ENCODE measurements at regions not wholly inside any gene's neighbourhood (a gene's known extent, or its start where the extent isn't known, plus 50 kb on each side); places are given as distances from the start of the nearest gene placed in this dataset.

DNA sequence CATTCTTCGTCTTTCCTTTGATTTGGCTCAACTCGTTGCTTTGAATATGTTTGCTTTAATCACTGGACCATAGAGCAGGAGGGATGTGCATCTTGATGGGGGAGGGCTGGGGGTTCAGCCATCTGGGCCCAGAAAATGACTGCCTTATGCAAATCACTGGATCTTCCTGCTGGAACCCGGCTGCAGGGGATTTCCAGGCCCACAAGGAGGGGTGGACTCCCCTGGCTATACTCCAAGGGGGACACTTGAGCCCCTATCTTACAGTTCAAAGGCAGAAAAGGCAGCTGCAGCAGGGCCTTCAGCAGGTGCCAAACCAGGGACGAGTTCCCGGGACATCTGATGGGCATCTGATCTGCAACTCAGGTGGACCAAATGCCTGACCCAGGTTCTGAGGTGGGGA lies 122.5 kb downstream of the DICER1 start:
- no peak for DNase-seq (ENCODE audit: low spot score)

DNA sequence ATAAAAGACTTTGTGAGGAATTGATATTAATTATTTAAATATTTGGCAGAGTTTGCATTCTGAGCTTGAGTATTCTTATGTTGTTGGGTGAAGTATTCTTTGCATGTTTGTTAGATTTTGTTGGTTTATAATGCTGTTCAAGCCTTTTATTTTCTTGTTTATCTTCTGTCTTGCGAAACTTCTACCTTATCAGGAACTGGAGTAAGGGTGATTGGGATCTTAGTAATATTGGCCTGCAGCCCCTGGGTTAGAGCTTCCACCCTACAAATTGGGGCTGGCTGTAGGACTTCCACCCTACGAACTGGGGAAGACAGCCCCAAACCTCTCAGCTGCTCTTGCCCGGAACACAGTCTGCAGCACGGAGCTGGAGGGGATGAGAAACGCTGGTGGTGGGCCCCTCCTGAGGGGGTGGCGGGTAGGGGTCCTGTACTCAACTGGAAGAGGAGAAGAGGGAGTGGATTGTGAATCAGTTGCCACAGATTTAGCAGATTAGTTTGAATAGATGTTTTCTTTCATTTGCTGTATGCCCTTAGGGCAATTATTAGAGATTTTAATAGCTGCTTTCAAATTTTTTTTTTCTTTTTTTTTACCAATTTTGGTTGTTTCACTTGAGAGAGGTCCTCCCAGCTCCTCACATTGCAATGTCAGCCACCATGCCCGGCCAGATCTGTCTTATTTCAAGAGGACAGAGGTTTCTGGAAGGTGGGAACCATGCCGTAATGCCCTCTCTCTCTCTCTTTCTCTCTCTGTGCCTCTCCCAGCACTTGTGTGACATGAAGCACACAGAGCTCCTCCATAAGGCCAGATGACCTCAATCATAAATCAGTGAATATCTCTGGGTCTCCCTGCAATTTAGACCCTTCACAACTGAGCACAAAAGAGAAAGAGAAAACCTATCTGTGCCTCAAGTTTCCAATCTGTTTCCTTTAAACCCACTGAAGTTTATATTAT lies 123.4 kb downstream of the DICER1 start:
- DNase-seq (ENCODE audit: low spot score), result no peak

DNA sequence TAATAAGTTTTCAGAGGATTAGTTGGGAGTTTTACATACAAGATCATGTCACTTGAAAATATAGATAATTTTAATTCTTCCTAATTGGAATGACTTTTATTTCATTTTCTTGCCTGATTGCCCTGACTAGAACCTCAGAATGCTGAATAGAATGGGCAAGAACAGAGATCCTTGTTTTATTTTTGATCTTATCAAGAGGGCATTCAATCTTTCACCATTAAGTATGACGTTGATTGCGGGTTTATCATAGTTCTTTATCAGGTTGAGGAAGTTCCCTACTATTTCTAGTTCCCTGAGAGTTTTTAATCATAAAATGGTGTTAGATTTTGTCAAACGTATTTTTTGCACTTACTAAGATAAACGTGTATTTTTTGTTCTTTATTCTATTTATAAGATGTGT lies 124.3 kb downstream of the DICER1 start:
- DNase-seq (ENCODE audit: low spot score), result no peak

DNA sequence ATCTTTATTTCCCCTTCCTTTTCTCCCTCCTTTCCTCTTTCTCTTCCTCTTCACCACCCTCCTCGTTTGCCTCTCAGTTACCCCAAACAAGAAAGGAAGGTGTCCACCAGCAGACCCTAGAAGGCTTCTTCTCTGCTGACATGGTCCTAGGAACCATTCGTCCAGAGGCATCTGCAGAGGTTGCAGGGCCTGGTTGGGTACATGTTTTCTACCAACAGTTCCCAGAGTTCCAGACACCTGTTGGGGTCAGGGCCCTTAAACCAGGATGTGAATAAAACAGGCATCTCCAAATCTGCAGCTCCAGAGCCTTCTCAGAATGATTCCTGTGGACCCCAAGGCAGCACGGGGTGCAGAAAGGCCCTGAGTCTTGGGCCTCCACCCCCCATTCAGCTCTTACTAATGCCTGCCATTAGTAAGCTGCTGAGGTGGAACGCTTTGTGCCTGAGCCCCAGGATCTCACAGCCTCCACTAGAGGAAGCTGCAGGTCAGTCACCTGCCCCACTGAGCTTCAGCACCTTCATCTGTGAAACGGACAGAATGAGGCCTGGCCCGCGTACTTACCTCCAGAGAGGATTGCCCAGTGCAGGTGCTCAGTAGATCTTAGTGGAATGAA lies 130.4 kb downstream of the DICER1 start:
- DNase-seq (ENCODE audit: low spot score), result no peak

DNA sequence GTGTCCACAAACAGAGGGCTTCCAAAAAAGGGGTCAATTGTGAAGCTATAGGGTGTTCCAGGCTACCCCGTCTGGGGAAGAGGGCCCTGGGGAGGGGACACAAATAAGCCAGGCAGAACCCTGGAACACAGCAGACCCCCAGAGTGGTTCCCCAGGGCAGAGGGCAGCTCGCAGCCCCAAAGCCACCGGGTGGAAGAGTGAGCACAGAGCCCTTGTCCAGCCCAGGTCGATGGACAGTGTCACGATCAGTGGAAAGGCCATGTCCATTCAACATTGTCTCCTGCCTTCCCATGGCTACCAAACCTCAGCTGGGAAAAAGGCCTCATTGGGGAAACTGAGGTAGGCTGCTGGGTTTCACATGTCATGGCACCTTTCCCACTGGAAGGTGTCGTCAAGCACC lies 131.4 kb downstream of the DICER1 start:
- DNase-seq (ENCODE audit: low spot score), result no peak

DNA sequence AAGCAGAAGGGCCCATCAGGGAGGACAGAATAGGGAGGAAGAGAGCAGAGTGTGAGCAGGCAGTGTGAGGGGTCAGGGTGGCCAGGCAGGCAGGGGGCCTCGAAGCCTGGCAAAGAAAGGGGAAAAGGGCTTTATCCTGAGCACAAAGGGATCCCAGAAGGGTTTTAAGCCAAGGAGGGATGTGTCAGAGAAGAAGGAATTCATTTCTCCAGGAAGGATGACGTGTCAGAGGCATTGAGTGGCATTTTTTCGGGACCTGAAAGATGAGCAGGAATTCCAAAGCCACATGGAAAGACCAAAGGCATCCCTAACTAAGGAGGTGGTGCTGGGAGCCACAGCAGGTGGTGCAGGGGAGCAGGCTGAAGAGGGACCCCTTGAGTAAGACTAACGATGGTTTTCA lies 132.1 kb downstream of the DICER1 start:
- no peak for DNase-seq (ENCODE audit: low spot score)

DNA sequence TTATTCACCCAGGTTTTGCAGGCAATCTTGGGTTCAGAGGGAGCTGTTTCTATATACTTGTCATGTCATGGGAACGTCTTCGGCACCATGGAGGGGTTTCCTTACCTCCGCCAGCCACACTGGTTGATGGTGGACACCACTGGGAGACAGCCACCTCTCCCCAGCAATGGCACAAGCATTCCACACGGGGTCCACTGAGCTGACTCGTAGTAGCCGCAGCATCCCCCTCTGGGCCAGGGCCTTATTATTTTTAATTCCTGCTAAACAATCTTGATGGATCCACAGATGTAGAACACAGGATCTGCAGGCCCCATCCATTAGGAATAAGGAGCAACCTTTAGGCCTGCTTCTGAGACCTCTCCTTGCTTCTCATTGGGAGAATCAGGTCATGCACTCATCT lies 132.9 kb downstream of the DICER1 start:
- DNase-seq (ENCODE audit: low spot score), result no peak

DNA sequence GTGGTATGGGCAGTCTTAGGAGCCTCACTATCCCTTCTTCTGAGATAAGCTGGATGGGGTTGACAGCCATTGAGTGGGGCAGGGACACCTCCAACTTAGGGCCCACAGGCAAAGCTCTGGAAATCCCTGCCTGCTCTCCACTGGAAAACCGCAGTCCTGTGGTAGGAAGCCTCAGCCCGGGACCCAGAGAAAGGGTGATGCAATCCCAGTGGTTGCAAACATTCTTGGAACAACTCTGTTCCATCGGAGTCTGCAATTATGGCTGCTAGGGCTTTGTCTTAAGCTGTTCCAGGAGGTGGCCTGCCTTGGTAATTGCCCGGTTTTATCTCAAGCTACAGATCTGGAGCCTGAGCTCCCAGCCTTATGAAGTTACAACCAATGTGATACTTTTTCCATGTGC lies 133.4 kb downstream of the DICER1 start:
- DNase-seq (ENCODE audit: low spot score), result peak; percentile 21

DNA sequence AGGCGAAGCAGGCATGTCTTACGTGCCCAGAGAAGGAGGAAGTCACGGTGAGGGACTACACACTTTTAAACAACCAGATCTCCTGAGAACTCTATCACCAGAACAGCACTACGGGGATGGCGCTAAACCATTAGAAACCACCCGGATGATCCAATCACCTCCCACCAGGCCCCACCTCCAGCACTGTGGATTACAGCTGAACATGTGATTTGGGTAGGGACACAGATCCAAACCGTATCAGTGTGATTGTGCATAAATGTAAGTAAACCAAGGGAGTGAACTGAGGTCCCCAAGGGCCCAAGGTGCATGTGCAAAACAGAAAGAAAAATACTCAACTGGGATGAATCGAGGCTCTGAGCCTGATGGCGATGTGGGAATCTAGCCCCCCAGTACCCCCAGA lies 134.2 kb downstream of the DICER1 start:
- no peak for DNase-seq (ENCODE audit: low spot score)

DNA sequence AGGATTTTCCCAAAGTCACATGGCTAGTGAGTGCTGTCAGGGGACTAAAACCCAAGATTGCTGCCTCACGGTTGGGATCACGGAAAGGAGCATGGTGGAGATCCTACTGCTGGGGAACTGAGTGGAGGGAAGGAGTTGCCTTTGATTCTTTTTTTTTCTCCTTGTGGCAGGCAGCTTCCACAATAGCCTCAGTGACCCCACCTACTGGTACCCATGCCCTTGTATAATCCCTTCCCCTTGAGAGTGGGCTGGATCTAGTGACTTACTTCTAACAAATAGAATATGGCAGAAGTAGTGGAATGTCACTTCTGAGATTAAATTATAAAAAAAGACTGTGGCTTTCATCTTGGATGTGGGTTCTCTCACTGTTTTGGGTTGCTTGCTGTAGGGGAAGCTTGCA lies 135.7 kb downstream of the DICER1 start:
- no peak for DNase-seq (ENCODE audit: low spot score)

DNA sequence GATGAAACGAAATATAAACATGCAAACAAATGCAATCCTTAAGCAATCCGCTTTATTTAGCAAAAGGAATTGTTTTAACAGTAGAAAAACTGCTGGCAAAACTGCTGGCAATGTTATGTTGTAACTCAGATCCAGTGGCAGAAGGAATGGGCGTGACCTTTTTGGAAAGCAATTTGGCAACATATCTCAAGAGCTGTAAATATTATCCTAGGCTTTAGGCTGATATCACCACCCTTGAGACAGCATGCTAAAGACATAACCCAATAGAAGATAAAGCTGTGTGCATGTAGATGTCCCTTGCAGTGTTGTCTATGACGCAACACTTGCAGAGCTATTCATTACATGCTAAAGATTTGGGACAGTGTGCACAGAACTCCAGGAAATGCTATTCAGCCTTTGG lies 138.5 kb downstream of the DICER1 start:
- DNase-seq (ENCODE audit: low spot score), result peak; percentile 85

DNA sequence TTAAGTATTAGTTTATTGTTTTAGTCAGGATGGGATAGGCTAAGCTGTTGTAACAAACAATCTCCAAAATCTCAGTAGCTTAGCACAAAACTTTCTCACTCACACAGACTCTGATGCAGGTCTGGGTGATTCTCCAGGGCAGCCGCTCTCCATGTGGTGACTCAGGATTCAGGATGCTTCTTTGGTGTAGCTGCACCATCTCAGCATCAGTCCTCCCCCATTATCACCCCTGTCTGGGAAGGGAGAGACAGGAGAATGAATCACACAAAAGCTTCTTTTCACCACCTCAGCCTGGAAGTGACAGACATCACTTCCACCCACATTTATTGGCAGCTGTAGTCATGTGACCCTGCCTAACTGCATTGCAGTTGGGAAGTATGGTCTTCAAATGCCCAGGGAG lies 142.3 kb downstream of the DICER1 start:
- no peak for DNase-seq (ENCODE audit: low spot score)

DNA sequence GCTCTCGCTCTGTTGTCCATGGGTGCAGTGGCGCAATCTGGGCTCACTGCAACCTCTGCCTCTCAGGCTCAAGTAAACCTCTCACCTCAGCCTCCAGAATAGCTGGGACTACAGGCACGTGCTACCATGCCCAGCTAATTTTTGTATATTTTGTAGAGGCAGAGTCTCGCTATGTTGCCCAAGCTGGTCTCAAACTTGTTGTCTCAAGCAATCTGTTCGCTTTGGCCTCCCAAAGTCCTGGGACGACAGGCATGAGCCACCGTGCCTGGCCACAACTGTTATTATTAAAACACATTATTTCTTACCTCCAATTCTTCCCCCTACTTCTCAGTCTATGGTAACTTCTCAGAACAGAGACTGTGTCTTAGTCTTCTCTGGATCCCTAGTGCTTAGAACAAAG lies 143.3 kb downstream of the DICER1 start:
- DNase-seq (ENCODE audit: low spot score), result no peak

DNA sequence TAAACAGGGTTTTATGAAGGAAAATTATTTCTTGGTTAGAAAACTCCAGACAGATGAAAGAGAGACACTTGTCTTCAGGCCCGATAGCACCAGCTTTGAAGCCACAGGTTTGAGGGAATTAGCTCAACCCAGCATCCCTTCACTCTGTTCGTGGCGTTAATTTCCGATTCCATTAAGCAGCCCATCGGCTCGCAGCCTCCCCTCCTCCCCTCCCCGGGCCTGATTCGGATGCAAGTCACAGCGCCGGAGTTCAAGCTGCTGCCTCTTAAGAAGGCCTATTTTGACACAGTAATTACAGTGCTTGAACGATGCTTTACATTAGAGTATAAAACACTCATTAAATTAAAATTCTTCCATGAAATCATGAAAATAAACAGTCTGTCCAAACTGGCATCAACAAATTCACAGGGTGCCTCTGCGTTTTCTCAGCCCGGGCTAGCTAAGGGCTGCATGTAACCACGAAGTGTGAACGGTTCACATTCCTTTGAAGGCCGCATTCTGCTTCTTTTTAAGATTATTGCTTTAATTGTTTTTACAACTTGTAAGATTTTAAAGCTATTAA lies 145.8 kb downstream of the DICER1 start:
- no peak for DNase-seq (ENCODE audit: low spot score)

DNA sequence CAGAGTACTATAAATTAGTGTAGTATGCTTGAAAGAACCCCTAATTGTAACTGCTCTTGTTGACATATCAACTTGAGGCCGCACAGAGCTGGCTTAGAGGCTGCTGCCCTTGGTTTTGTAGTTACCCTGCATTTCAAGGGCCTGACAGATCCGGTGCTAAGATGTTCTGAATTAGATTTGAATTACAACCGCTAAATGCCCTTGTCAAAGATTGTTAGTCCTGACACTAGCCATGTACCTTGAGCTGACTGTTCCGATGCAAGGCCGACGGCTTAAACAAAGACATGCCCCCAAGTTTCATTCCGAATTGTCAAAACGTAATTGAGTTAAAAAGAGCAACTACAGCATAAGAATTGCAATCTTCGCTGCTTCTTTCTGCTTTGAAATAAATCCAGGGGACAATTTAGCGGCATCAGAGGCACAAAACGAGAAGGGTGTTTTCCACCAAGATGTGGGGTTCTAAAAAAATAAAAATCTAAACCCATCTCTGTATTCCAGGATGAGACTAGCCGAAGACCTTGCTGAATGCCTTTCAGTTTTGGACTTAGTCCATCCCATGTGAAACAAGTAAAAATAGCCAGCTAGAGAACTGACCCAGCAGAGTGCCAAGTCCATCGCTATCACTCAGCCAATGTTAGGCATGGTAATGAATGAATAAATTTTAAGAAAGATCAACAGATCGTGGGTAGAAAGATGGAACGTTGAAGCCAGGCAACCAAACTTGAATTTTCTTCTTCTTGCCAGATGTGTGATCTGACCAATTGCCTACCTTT lies 148.7 kb downstream of the DICER1 start:
- DNase-seq (ENCODE audit: low spot score), result peak; percentile 70

DNA sequence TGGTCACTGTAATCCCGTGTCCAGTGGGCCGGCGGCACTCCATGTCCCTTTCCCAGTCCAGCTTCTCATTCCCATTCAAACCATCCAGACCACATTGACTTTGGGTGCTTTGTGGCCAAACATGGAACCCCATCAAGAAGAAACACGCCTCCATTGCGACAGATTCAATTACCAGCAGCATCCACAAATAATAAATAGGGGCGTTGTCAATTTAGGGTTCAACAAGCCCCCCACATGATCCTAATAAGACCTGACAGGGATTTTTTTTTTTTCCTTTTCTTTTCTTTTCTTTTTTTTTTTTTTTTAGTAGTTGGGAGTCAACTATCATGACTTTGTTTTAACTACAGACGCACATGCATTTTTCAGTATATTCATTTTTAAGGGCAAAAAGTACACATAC lies 149.4 kb downstream of the DICER1 start:
- no peak for DNase-seq (ENCODE audit: low spot score)

DNA sequence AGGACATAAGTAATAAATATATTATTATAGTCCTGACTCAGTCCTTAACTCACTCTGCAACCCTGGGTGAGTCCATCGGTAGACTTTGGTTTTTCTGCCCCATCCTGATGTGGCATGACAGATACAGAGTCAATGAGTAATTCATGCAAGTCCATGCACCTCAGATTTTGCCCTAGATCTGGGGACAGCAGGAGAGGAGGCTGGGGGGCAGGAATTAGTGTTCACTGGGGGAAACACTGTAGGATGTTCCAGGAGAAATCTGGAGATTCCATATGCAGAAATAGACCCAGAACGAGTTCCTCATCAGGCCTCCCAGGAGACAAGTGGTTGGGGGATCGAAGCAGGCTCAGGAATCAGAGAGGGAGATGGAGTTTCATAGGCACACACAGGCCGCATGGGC lies 150.8 kb downstream of the DICER1 start:
- DNase-seq (ENCODE audit: low spot score), result no peak

DNA sequence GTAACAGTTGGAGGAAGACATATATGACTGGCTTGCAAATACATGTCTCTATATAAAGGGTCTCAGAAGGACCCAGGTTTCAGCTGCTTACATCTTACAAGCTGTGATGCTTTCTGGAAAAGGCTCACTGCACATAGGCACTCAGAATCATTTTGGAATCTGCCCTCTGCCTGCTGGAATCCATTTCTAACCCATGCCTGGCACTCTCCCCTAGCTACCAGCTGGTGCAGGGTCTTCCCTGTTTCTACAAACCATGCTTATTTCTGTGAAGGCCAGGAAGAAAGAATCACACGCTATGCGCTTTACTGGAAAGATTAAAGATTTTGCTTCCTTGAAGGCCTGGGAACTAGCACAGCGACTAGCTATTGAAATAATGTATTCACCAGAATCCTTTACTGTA lies 151.3 kb downstream of the DICER1 start:
- no peak for DNase-seq (ENCODE audit: low spot score)

DNA sequence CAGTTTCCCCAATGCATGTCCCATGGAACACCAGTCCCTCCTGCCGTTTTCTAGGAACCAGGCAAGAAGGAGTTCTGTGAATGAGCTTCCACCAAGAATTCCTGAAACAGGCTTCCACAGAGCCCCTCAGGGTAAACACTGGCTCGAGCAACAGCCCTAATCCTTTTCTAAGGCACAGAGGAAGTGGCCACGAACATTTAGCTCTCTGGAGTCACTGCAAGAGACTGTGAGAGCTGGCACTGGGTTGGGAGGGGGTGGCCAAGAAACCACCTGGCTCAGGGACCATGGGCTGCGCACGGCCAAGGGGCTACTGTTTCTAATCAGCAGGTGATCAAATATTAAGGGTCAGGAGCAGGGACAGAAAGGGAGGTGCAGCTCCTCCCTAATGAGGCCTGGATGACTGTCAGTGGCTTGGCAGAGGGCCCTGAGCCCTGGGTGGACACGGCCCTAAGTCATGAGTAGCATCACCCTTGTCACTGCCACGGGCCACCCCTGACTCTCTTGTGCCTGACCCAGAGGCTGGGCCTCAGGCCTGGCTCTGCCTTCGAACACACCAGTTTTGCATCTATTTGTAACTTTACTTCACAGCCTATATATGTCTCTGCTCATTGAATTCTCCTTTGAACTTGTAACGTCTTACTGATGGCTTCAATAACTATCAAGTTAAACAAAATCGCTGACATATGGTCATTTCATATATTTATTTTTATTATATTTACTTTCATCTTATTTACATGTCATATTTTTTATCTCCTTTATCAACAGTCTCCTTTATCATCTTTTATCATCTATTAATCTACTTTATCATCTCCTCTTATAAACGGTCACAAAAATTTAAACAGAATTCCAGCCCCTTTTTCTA lies 154.0 kb downstream of the DICER1 start:
- DNase-seq (ENCODE audit: low spot score), result no peak

DNA sequence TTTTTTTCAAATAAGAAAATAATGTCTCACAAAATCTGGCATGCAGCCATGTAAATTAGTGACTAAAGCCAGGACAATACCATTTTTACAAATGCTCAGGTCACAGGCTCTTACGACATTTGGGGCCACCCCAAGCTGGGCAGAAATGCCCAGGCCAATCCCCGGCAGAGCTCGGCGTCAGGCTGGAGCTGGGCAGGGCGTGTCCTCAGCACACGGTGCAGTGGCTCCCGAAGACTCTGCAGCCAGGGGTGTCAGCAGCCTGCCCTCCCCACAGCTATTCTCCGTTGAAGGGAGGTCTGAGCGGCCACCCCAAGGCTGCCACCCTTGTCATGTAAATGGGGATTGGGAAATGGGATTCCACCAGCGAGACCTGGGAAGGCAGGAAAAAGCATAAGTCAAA lies 158.6 kb downstream of the DICER1 start:
- no peak for DNase-seq (ENCODE audit: low spot score)

DNA sequence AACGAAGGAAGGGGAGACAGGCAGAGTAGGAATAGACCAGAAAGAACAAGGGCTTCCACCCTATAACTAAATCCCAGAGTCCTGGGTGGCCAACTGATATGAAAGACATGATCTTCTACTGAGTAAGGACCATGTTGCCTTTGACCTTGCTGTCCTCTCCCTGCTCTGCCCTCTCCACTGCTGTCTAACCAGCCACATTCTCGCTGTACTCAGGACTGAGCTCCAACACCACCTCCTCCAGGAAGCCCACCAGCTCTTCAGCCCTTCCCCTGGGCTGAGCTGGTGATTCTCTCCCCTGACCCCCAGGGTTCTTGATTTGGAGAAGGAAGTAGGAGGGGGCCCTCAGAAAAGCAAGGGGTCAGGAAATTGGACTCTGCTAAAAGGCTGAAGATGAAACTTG lies 159.2 kb downstream of the DICER1 start:
- no peak for DNase-seq (ENCODE audit: low spot score)

Data from umbilical cord (tissue), 1 donor.